ENCODE measurements at regions not wholly inside any gene's neighbourhood (a gene's known extent, or its start where the extent isn't known, plus 50 kb on each side); places are given as distances from the start of the nearest gene placed in this dataset.

DNA sequence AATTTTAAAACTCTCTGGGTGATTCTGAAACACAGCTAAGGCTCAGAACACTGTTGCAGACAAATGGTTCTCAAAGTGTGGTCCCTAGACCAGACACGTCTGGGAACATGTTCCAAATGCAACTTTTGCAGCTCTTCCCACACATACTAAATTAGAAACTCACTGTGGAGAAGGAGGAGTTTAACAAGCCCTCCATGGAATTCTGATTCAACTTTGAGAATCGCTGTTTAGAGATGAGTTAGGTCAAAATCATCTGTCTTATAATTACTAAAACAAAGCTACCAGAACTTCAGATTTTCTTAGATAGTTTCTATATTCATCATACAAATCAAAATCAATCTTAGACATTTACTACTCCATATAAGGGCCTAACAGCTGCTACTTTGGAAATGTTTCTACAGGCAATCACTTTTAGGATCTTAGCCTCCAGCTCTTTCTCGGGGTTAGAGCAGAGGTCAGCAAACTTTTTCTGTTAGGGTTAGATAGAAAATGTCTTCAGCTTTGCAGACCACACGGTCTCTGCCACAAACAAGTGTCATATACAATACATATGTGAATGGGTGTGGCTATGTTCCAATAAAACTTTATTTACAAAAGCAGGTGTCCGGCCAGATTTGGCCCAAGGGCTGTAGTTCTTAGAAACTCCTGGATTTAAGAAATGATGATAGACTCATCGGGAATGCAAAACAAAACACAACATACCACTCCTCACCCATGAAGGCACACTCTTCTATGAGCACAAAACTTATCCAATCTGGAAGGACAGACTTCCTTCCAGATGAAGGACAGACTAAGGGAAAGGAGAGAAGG lies 50.0 kb upstream of the ARHGAP18 start:
- H3K27ac ChIP-seq (ENCODE audit: low read depth, low read length) = no peak overlapping the region
- TF ChIP-seq, protein P1, sequence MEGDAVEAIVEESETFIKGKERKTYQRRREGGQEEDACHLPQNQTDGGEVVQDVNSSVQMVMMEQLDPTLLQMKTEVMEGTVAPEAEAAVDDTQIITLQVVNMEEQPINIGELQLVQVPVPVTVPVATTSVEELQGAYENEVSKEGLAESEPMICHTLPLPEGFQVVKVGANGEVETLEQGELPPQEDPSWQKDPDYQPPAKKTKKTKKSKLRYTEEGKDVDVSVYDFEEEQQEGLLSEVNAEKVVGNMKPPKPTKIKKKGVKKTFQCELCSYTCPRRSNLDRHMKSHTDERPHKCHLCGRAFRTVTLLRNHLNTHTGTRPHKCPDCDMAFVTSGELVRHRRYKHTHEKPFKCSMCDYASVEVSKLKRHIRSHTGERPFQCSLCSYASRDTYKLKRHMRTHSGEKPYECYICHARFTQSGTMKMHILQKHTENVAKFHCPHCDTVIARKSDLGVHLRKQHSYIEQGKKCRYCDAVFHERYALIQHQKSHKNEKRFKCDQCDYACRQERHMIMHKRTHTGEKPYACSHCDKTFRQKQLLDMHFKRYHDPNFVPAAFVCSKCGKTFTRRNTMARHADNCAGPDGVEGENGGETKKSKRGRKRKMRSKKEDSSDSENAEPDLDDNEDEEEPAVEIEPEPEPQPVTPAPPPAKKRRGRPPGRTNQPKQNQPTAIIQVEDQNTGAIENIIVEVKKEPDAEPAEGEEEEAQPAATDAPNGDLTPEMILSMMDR (conservative IDR thresholded peaks at IDR 0.05) = no peak
- no peak overlapping the region for H3K9ac ChIP-seq (ENCODE audit: extremely low read depth, low read length, poor library complexity, severe bottlenecking)
- Mint-ChIP-seq H3K27ac (no peak overlapping the region), H3K9me3 (no peaks in the 10 kb centered on the region), H3K4me1 (peaks cover 1% of the 10 kb centered on the region), H3K4me3 (no peak overlapping the region), H3K36me3 (ENCODE audit: low read depth) (no peaks in the 10 kb centered on the region), H3K27me3 (ENCODE audit: insufficient read depth) (peaks cover 1% of the 10 kb centered on the region)
- no peaks in the 10 kb centered on the region for H3K9me3 ChIP-seq (ENCODE audit: control insufficient read depth, low read length)
- 84 to 100% methylated on average over 1 to 6 of the region's 6 CpGs for WGBS, 2 experiments (ENCODE audit: insufficient coverage in 1 of 2, insufficient read length in 1 of 2)
- no peaks in the 10 kb centered on the region for H3K4me1 ChIP-seq (ENCODE audit: control insufficient read depth, insufficient read depth, low read length)
- H3K27me3 ChIP-seq (ENCODE audit: control insufficient read depth, insufficient read depth, low read length, poor library complexity, severe bottlenecking) = peaks cover 1% of the 10 kb centered on the region
- no peak for DNase-seq
- H3K36me3 ChIP-seq (ENCODE audit: control insufficient read depth, insufficient read depth, low read length) = no peaks in the 10 kb centered on the region
- no peak overlapping the region for H3K4me3 ChIP-seq (ENCODE audit: low read length)
